ENCODE measurements at regions not wholly inside any gene's neighbourhood (a gene's known extent, or its start where the extent isn't known, plus 50 kb on each side); places are given as distances from the start of the nearest gene placed in this dataset.
"Not testable (repeated sequence)": the region's sequence is repeated elsewhere in the genome, so short reads cannot be mapped to it uniquely, and the experiment has no call there.

- Histone ChIP-seq H3K4me3 (ENCODE audit: low read depth, low read length, poor library complexity, severe bottlenecking) (no peak overlapping the region), H3F3A (ENCODE audit: insufficient read depth, low read length) (no peaks in the 10 kb centered on the region), H3K9me2 (ENCODE audit: low read depth, low read length) (no peaks in the 10 kb centered on the region), H3K4me1 (ENCODE audit: insufficient read depth, low read length, severe bottlenecking) (no peaks in the 10 kb centered on the region), H3K79me2 (ENCODE audit: insufficient read depth, low read length) (no peaks in the 10 kb centered on the region), H3K4me2 (ENCODE audit: low read length) (no peak overlapping the region), H2AFZ (ENCODE audit: low read length) (no peak overlapping the region), H3K36me3 (ENCODE audit: insufficient read depth, low read length) (no peaks in the 10 kb centered on the region), H4K20me1 (ENCODE audit: insufficient read depth, low read length) (no peaks in the 10 kb centered on the region), H3K27me3 (ENCODE audit: insufficient read depth, low read length) (no peaks in the 10 kb centered on the region), H3K9me3 (ENCODE audit: low read length) (no peaks in the 10 kb centered on the region), H3K27ac (ENCODE audit: low read depth, low read length, poor library complexity, severe bottlenecking) (no peak overlapping the region), H3K9ac (ENCODE audit: low read length) (no peak overlapping the region)
- TF ChIP-seq CTCF (IDR thresholded peaks at IDR 0.05; ENCODE audit: low read length): no peak
- TF ChIP-seq EZH2 (IDR thresholded peaks at IDR 0.05; ENCODE audit: borderline replicate concordance, low read length): no peak
Observed at GRCh38 chr4:158397781-158398180, 123.9 kb upstream of the RXFP1 start.

GRCh38 chr4:158407961-158408360 is 113.7 kb upstream of the RXFP1 start:
- H3K4me3 ChIP-seq (ENCODE audit: low read depth, low read length, poor library complexity, severe bottlenecking); H3K79me2 ChIP-seq (ENCODE audit: insufficient read depth, low read length); H3K9ac ChIP-seq (ENCODE audit: low read length); H2AFZ ChIP-seq (ENCODE audit: low read length); H3F3A ChIP-seq (ENCODE audit: insufficient read depth, low read length); H3K4me2 ChIP-seq (ENCODE audit: low read length); H3K36me3 ChIP-seq (ENCODE audit: insufficient read depth, low read length); H3K9me3 ChIP-seq (ENCODE audit: low read length); H4K20me1 ChIP-seq (ENCODE audit: insufficient read depth, low read length); H3K4me1 ChIP-seq (ENCODE audit: insufficient read depth, low read length, severe bottlenecking); H3K9me2 ChIP-seq (ENCODE audit: low read depth, low read length); H3K27ac ChIP-seq (ENCODE audit: low read depth, low read length, poor library complexity, severe bottlenecking); H3K27me3 ChIP-seq (ENCODE audit: insufficient read depth, low read length): not testable (repeated sequence)

- Histone ChIP-seq H3K9ac (ENCODE audit: low read length) (no peak overlapping the region), H3K36me3 (ENCODE audit: insufficient read depth, low read length) (no peaks in the 10 kb centered on the region), H3K79me2 (ENCODE audit: insufficient read depth, low read length) (no peaks in the 10 kb centered on the region), H3K27me3 (ENCODE audit: insufficient read depth, low read length) (no peaks in the 10 kb centered on the region), H3K4me2 (ENCODE audit: low read length) (no peak overlapping the region), H4K20me1 (ENCODE audit: insufficient read depth, low read length) (no peaks in the 10 kb centered on the region), H3K4me1 (ENCODE audit: insufficient read depth, low read length, severe bottlenecking) (no peaks in the 10 kb centered on the region), H3K4me3 (ENCODE audit: low read depth, low read length, poor library complexity, severe bottlenecking) (no peak overlapping the region), H3F3A (ENCODE audit: insufficient read depth, low read length) (no peaks in the 10 kb centered on the region), H2AFZ (ENCODE audit: low read length) (no peak overlapping the region), H3K9me3 (ENCODE audit: low read length) (no peaks in the 10 kb centered on the region), H3K9me2 (ENCODE audit: low read depth, low read length) (no peaks in the 10 kb centered on the region), H3K27ac (ENCODE audit: low read depth, low read length, poor library complexity, severe bottlenecking) (no peak overlapping the region)
- TF ChIP-seq EZH2 (IDR thresholded peaks at IDR 0.05; ENCODE audit: borderline replicate concordance, low read length) (no peak), CTCF (IDR thresholded peaks at IDR 0.05; ENCODE audit: low read length) (no peak)
Observed at GRCh38 chr4:158410272-158410671, 111.4 kb upstream of the RXFP1 start.

- Histone ChIP-seq H3K9ac (ENCODE audit: low read length) (no peak overlapping the region), H3K4me1 (ENCODE audit: insufficient read depth, low read length, severe bottlenecking) (no peaks in the 10 kb centered on the region), H3F3A (ENCODE audit: insufficient read depth, low read length) (no peaks in the 10 kb centered on the region), H2AFZ (ENCODE audit: low read length) (no peak overlapping the region), H3K79me2 (ENCODE audit: insufficient read depth, low read length) (no peaks in the 10 kb centered on the region), H3K9me3 (ENCODE audit: low read length) (no peaks in the 10 kb centered on the region), H3K4me2 (ENCODE audit: low read length) (no peak overlapping the region), H4K20me1 (ENCODE audit: insufficient read depth, low read length) (no peaks in the 10 kb centered on the region), H3K9me2 (ENCODE audit: low read depth, low read length) (no peaks in the 10 kb centered on the region), H3K36me3 (ENCODE audit: insufficient read depth, low read length) (no peaks in the 10 kb centered on the region), H3K4me3 (ENCODE audit: low read depth, low read length, poor library complexity, severe bottlenecking) (no peak overlapping the region), H3K27ac (ENCODE audit: low read depth, low read length, poor library complexity, severe bottlenecking) (no peak overlapping the region), H3K27me3 (ENCODE audit: insufficient read depth, low read length) (no peaks in the 10 kb centered on the region)
- TF ChIP-seq EZH2 (IDR thresholded peaks at IDR 0.05; ENCODE audit: borderline replicate concordance, low read length) (no peak), CTCF (IDR thresholded peaks at IDR 0.05; ENCODE audit: low read length) (no peak)
Observed at GRCh38 chr4:158411269-158411668, 110.4 kb upstream of the RXFP1 start.
